Glomerular visceral epithelial cell (primary cell): ENCODE measurements at regions not wholly inside any gene's neighbourhood (a gene's known extent, or its start where the extent isn't known, plus 50 kb on each side); places are given as distances from the start of the nearest gene placed in this dataset.

Experiments used
- DNase-seq: peaks from one replicate; pipeline ENCODE4 v3.0.0-alpha.2; 2016; ENCODE audit errors: extremely low spot score

GRCh38 chrX:42725196-42725595 is 52.8 kb downstream of the PPP1R2C start:
- no peak for DNase-seq

DNA sequence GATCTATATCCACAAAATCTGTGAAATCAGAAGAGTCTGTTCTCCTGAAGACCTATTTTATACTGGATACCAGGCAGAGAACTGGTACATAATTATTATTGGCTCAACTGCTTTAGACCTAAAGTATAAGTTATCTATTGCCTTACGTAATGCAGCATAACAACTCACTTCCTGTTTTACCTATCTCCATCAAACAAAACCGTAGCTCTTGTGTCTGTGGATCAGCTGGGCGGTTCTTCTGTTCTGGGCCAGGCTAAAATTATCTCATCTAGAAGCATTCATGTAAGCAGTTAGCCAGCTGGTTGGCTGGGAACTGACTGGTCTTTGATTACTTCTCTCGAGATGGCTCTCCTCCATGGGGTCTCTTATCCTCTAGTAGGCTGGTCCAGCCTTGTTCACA is 57.8 kb downstream of the PPP1R2C start:
- no peak for DNase-seq

DNA sequence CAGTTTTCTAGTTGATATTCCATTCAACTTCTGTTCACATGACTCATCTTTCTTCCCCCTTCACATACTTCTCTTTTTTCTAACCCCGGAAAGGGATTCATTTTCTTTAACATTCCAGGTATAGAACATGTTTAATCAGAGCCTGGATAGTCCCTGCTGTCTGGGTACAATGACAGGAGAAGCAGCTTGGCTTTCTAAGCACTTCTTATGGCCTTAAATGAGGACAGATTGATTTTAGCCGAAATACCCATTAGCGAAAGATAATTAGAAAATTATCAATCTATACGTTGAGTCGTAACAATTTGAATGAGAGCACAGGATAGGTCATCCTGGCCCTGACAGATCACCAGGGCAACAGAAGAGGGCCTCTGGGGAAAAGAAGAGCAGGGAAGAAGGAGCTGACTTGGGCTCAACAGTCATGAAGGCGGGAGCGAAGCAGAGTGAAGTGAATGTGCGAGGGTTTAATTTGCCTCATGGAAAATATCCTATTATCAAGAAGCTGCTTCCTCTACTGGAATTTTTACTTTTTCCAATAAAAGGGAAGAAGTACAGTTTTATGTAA is 62.2 kb downstream of the PPP1R2C start:
- no peak for DNase-seq

- peak; percentile 59 for DNase-seq
Measured at GRCh38 chrX:42714981-42715700, 62.8 kb downstream of the PPP1R2C start.

GRCh38 chrX:42710452-42710851 is 67.5 kb downstream of the PPP1R2C start:
- DNase-seq = no peak

- DNase-seq = no peak
Measured at GRCh38 chrX:42708222-42708621, 69.7 kb downstream of the PPP1R2C start.

- DNase-seq = no peak
Measured at GRCh38 chrX:42707742-42708141, 70.2 kb downstream of the PPP1R2C start.

- no peak for DNase-seq
Measured at GRCh38 chrX:42704454-42704853, 73.5 kb downstream of the PPP1R2C start.

DNA sequence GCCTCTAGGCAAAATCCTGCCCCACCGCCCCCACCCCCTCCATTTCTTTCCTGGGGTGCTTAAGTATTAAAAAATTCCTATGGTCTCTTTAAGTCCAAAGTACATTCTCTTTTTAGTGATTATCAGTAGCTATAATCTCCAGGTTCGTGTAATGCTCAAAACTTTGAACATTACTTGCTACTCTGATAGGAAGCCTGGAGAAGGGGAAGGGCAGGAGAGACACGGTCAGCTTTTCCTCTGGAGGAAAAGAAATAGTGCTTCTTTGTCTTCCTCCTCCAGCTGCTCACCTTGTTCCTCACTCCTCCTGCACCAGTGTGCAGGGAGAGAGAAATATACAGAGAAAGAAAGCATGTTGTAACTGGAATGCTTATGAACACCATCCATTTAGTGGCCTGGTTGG is 80.4 kb downstream of the PPP1R2C start:
- no peak for DNase-seq

DNA sequence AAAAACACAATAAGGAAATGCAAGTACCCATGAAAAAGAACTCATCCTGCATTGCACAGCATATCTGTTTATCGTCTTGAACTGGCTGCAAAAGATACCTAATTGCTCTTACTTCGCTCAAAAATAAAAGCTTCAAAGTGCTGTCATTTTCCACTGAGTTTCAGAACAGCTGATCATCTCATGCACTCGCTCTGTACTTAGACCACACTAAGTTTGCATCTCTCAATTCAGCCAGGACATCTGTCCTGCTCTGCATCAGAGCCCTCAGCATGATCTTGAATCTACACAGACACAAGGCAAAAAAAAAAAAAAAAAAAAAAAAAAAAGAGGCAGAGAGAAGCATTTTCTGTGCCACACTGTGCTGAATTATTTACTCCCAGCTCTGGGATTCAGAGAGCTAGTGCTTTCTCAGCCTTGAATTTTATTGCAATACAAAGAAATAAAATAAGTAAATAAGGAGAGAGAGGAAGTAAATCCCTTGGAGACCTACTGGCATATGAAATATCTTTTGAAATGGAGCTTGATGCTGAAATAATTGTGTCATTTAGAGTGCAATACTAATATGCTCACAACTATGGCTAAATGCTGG is 81.3 kb downstream of the PPP1R2C start:
- no peak for DNase-seq

GRCh38 chrX:42695800-42696358 is 82.1 kb downstream of the PPP1R2C start:
- peak; percentile 56 for DNase-seq

GRCh38 chrX:42694260-42694815 is 83.6 kb downstream of the PPP1R2C start:
- DNase-seq = peak; percentile 65

DNA sequence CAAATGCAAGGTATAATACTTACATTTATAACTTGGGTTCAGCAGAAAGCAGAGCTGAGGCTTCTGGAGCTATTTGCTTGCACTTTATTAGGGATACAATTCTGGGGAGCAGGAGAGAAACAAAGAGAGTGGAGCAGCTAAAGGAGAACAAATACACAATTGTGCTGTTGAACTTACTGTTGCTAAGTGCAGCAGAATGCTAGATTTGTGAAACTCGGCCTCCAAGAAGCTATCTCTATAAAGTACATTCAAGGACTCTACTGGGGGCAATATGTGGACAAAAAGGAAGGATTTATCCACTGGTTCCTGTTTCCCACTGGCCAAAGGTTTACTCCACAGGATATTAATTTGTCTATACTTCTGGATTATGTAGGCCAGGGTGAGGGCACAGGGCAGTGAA is 86.8 kb downstream of the PPP1R2C start:
- DNase-seq = no peak

DNA sequence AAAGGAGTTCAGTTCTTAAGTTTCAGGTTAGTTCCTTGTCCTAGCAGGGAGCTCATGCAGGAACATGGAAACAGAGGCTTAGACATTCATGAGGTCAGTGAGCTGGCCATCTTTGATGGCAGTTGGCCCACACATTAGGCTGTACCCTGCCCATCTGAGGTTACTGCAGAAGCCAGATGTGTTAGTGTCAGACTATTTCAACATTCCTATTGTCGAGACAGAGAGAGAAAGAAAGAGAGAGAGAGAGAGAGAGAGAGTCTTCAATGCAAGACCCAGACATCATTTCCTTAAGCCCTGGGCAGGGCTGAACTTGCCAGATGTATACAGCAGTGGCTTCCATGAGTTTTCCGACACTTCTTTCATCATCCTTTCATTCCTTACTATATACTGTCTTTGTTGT is 91.3 kb downstream of the PPP1R2C start:
- DNase-seq = no peak

DNA sequence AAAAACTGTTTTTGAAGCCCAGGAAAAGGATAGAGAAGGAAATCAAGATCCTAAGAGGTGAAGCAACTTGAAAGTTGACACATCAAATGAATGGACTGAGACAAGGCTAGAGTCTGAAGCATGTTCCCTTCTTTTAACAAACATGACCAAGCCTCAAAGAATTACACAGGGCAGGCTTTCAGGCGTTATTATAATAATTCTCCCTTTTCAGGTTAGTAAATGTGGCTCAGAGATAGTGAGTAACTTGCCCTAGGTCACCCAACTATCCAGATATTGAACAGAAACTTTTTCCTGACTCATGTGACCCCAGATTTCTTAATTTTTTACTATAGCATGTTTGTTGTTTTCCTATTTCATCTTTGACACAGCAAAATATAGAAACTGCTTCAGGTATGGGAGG is 91.7 kb downstream of the PPP1R2C start:
- DNase-seq = no peak

- no peak for DNase-seq
Measured at GRCh38 chrX:42684065-42684464, 93.9 kb downstream of the PPP1R2C start.

GRCh38 chrX:42680666-42681065 is 97.3 kb downstream of the PPP1R2C start:
- peak; percentile 0 for DNase-seq

DNA sequence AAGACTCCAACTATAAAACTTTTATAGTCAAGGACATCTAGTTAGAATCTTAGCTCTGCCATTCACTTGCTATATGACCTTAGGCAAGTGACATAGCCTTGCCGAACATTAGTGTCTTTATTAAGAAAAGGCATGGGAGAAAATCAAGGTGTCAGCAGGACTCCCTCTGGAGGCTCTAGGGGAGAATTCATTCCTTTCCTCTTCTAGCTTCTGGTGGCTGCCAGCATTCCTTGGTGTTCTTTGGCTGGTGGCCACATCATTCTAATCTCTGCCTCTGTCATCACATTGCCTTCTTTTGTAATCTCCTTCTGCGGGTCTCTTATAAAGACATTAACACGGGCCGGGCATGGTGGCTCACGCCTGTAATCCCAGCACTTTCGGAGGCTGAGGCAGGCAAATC is 99.8 kb downstream of the PPP1R2C start:
- no peak for DNase-seq

- no peak for DNase-seq
Measured at GRCh38 chrX:42673301-42673810, 104.6 kb downstream of the PPP1R2C start.

DNA sequence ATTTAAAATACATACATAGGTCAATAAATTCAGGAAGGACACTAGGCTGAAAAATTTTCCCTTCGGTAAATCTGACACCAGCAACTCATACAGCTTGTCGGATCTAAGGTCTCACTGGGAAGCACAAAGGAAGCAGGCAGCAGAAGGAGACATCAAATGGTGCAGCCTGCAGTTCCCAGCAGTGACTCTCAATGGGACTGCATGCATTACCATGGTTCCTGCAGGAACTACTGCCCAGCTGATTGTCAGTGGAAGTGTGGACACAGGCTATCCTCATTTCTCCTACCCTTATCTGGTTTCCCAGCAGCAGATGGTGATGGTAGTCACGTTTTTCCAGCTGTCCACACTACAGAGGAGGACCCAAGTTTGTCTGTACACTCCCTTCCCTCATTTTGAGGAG is 113.3 kb downstream of the PPP1R2C start:
- DNase-seq = no peak

DNA sequence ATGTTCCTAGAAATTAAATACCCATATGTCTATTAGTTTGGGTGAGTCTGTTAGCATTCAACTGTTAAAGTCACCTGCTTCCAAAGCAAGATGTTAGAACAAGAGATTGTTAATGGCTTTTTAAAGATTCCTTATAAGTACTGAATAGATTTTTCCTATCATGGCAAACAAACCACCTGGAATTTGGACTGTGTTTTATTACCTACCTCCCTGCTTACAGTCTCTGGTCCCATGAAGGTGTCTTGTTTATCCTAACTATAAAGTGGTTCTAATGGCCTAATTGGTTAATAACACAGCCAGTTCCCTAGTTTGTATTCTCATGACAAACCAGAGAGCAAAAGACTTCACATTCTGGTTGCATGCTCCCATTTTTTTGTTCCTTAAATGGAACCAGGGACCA is 149.5 kb downstream of the PPP1R2C start:
- no peak for DNase-seq

- DNase-seq = no peak
Measured at GRCh38 chrX:42627891-42628290, 150.1 kb downstream of the PPP1R2C start.

GRCh38 chrX:42624524-42624923 is 153.4 kb downstream of the PPP1R2C start:
- DNase-seq = no peak
